LNCaP clone FGC (cell line): ENCODE measurements at regions not wholly inside any gene's neighbourhood (a gene's known extent, or its start where the extent isn't known, plus 50 kb on each side); places are given as distances from the start of the nearest gene placed in this dataset.

ENCODE experiments used
- DNase-seq: peaks from one replicate; pipeline ENCODE4 v3.0.0-alpha.2; 2011; ENCODE audit warnings: low read depth
- H3K4me3 ChIP-seq: 2 replicates; pipeline ENCODE4 v1.5.1; 2011; ENCODE audit warnings: mild to moderate bottlenecking, low read depth, low read length, control low read depth
- CTCF ChIP-seq: IDR thresholded peaks from 2 replicates; pipeline ENCODE4 v1.5.1; 2012; ENCODE audit warnings: mild to moderate bottlenecking; ENCODE audit not compliant: control insufficient read depth, insufficient read depth; ENCODE audit errors: extremely low read depth

- TF ChIP-seq CTCF: no peak
- no peak overlapping the region for H3K4me3 ChIP-seq
- DNase-seq: no peak
Observed at GRCh38 chr19:29062475-29063435, 150.2 kb downstream of the UQCRFS1 start.

- no peak overlapping the region for H3K4me3 ChIP-seq
- no peak for TF ChIP-seq CTCF
- no peak for DNase-seq
Observed at GRCh38 chr19:29060813-29061364, 152.1 kb downstream of the UQCRFS1 start.

DNA sequence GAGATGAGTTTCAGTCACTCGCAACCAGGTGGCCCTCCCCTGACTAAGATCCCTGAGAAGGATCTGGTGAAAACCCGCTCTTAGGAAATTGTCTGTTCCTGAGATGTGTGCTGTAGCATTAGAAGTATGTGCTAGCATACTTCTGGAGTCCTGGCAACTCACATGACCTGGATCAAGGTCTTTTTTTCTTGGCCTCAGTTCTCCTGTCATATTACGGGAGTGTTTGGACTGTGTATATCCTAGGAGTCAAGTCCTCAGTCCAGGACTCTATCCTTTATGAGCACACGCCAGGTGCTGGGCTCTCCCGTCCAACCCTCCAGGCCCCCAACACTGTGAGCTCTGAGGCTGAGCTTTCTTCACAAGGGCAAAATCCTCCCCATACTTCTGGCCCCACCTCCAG, 156.4 kb downstream of the UQCRFS1 start:
- no peak overlapping the region for H3K4me3 ChIP-seq
- TF ChIP-seq CTCF: no peak
- no peak for DNase-seq

- no peak overlapping the region for H3K4me3 ChIP-seq
- TF ChIP-seq CTCF: no peak
- no peak for DNase-seq
Observed at GRCh38 chr19:29054886-29055675, 157.9 kb downstream of the UQCRFS1 start.

- no peak for TF ChIP-seq CTCF
- no peak for DNase-seq
- no peak overlapping the region for H3K4me3 ChIP-seq
Observed at GRCh38 chr19:29048873-29049272, 164.1 kb downstream of the UQCRFS1 start.

- no peak for DNase-seq
- no peak overlapping the region for H3K4me3 ChIP-seq
- TF ChIP-seq CTCF: no peak
Observed at GRCh38 chr19:29045679-29046254, 167.2 kb downstream of the UQCRFS1 start.
